ENCODE measurements at regions not wholly inside any gene's neighbourhood (a gene's known extent, or its start where the extent isn't known, plus 50 kb on each side); places are given as distances from the start of the nearest gene placed in this dataset.

DNA sequence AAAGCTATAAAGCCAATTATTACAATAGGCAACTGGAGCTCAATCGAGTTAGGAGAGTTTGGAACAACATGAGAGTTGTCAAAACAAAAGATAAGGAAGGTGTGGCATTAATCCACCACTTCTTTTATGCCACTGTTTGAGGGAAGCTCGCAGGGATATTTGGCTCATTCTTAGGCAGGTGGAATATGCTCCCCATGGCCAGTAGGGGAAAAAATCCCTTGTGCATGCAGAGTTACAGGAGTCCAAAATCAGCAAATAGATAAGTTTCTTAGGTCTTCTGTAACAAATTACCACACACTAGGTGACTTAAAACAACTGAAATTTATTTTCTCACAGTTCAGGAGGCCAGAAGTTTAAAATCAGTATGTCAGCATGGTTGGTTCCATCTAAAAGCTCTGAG, 135.4 kb upstream of the SYNPR start:
- BruUV-seq (replicated peaks) = no TSS peak
- Histone ChIP-seq H3K9me3 (ENCODE audit: control insufficient read depth, insufficient read depth, low read depth, low read length) (no peaks in the 10 kb centered on the region), H3K4me1 (ENCODE audit: control insufficient read depth, insufficient read depth, low read length) (no peaks in the 10 kb centered on the region), H3K27me3 (ENCODE audit: control insufficient read depth, insufficient read depth, low read length) (no peaks in the 10 kb centered on the region), H3K27ac (ENCODE audit: low read length) (no peak overlapping the region), H3K36me3 (ENCODE audit: control insufficient read depth, insufficient read depth, low read length) (no peaks in the 10 kb centered on the region), H3K4me3 (ENCODE audit: low read depth in 2 of 2, low read length in 2 of 2) (no peak overlapping the region)
- in situ Hi-C loops (cut with HindIII; ENCODE audit: low pct_unique_long_range_greater_than_20kb, low sequenced_read_pairs) = no loop called here
- no peak for ATAC-seq
- ChIA-PET CTCF (no interaction called here), POLR2A (no interaction called here)
- intact Hi-C loops (cut with micrococcal nuclease; ENCODE audit: unreplicated experiment) = no loop called here
- no peak for DNase-seq (ENCODE audit: low read depth, low spot score)
- TF ChIP-seq, protein P1, sequence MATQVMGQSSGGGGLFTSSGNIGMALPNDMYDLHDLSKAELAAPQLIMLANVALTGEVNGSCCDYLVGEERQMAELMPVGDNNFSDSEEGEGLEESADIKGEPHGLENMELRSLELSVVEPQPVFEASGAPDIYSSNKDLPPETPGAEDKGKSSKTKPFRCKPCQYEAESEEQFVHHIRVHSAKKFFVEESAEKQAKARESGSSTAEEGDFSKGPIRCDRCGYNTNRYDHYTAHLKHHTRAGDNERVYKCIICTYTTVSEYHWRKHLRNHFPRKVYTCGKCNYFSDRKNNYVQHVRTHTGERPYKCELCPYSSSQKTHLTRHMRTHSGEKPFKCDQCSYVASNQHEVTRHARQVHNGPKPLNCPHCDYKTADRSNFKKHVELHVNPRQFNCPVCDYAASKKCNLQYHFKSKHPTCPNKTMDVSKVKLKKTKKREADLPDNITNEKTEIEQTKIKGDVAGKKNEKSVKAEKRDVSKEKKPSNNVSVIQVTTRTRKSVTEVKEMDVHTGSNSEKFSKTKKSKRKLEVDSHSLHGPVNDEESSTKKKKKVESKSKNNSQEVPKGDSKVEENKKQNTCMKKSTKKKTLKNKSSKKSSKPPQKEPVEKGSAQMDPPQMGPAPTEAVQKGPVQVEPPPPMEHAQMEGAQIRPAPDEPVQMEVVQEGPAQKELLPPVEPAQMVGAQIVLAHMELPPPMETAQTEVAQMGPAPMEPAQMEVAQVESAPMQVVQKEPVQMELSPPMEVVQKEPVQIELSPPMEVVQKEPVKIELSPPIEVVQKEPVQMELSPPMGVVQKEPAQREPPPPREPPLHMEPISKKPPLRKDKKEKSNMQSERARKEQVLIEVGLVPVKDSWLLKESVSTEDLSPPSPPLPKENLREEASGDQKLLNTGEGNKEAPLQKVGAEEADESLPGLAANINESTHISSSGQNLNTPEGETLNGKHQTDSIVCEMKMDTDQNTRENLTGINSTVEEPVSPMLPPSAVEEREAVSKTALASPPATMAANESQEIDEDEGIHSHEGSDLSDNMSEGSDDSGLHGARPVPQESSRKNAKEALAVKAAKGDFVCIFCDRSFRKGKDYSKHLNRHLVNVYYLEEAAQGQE (IDR thresholded peaks at IDR 0.05; ENCODE audit: insufficient read depth in 1 of 2, low read depth in 2 of 2, low read length in 1 of 2) = no peak
- TF ChIP-seq, protein P2, sequence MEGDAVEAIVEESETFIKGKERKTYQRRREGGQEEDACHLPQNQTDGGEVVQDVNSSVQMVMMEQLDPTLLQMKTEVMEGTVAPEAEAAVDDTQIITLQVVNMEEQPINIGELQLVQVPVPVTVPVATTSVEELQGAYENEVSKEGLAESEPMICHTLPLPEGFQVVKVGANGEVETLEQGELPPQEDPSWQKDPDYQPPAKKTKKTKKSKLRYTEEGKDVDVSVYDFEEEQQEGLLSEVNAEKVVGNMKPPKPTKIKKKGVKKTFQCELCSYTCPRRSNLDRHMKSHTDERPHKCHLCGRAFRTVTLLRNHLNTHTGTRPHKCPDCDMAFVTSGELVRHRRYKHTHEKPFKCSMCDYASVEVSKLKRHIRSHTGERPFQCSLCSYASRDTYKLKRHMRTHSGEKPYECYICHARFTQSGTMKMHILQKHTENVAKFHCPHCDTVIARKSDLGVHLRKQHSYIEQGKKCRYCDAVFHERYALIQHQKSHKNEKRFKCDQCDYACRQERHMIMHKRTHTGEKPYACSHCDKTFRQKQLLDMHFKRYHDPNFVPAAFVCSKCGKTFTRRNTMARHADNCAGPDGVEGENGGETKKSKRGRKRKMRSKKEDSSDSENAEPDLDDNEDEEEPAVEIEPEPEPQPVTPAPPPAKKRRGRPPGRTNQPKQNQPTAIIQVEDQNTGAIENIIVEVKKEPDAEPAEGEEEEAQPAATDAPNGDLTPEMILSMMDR (IDR thresholded peaks at IDR 0.05) = no peak; the same call in 1 of the 2 replicates
- TF ChIP-seq TCF7L2 (IDR thresholded peaks at IDR 0.05; ENCODE audit: low read depth, low read length) = no peak
- no peak for TF ChIP-seq POLR2AphosphoS5 (IDR thresholded peaks at IDR 0.05; ENCODE audit: low read depth, low read length)
- no peak for TF ChIP-seq SIN3A (IDR thresholded peaks at IDR 0.05; ENCODE audit: borderline replicate concordance, insufficient read depth, low read depth, low read length)

DNA sequence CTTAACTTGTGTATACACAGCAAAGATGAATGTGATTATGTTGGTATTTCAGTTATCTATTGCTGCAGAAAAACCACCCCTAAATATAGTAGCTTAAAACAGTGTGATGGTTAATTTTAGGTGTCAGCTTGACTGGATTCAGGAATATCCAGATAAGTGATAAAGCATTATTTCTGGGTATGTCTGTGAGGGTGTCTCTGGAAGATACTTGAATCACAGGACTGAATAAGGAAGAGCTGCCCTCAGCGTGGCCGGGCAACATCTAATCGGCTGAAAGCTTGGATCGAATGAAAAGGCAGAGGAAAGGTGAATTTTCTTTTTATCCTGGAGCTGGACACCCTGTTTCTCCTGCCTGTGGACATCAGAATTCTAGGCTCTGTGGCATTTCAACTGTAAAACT, 132.0 kb upstream of the SYNPR start:
- Histone ChIP-seq H3K4me3 (ENCODE audit: low read depth in 2 of 2, low read length in 2 of 2) (no peak overlapping the region), H3K4me1 (ENCODE audit: control insufficient read depth, insufficient read depth, low read length) (no peaks in the 10 kb centered on the region), H3K36me3 (ENCODE audit: control insufficient read depth, insufficient read depth, low read length) (no peaks in the 10 kb centered on the region), H3K27ac (ENCODE audit: low read length) (no peak overlapping the region), H3K27me3 (ENCODE audit: control insufficient read depth, insufficient read depth, low read length) (no peaks in the 10 kb centered on the region), H3K9me3 (ENCODE audit: control insufficient read depth, insufficient read depth, low read depth, low read length) (no peaks in the 10 kb centered on the region)
- BruUV-seq (replicated peaks) = no TSS peak
- ATAC-seq (no peak), DNase-seq (ENCODE audit: low read depth, low spot score) (no peak)
- ChIA-PET POLR2A (no interaction called here), CTCF (no interaction called here)
- TF ChIP-seq TCF7L2 (IDR thresholded peaks at IDR 0.05; ENCODE audit: low read depth, low read length) = no peak
- intact Hi-C loops (cut with micrococcal nuclease; ENCODE audit: unreplicated experiment) = no loop called here
- in situ Hi-C loops (cut with HindIII; ENCODE audit: low pct_unique_long_range_greater_than_20kb, low sequenced_read_pairs) = no loop called here

DNA sequence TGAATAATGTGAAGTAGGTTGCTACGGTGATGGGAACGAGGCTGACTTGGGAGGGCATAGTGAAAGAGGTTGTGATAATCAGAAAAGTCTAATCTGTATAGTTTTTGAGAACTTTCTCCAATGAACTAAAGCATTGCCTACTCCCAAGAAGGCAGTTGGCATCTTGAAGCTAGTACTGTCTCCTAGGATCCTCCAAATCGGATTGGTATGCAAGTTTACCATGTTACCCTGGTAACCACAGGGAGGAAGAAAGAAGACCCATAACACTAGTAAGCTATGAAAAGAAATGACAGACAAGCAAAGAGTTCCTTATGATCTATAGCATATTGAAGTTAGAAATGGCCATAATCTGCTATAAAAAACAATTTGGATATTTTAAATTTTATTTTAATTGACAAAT, 127.2 kb upstream of the SYNPR start:
- Histone ChIP-seq H3K9me3 (ENCODE audit: control insufficient read depth, insufficient read depth, low read depth, low read length) (no peaks in the 10 kb centered on the region), H3K27me3 (ENCODE audit: control insufficient read depth, insufficient read depth, low read length) (no peaks in the 10 kb centered on the region), H3K27ac (ENCODE audit: low read length) (no peak overlapping the region), H3K4me3 (ENCODE audit: low read depth in 2 of 2, low read length in 2 of 2) (no peak overlapping the region), H3K4me1 (ENCODE audit: control insufficient read depth, insufficient read depth, low read length) (no peaks in the 10 kb centered on the region), H3K36me3 (ENCODE audit: control insufficient read depth, insufficient read depth, low read length) (no peaks in the 10 kb centered on the region)
- no TSS peak for BruUV-seq (replicated peaks)
- in situ Hi-C loops (cut with HindIII; ENCODE audit: low pct_unique_long_range_greater_than_20kb, low sequenced_read_pairs) (no loop called here), intact Hi-C loops (cut with micrococcal nuclease; ENCODE audit: unreplicated experiment) (no loop called here)
- DNase-seq (ENCODE audit: low read depth, low spot score) (no peak), ATAC-seq (no peak)
- POLR2A ChIA-PET = no interaction called here
- CTCF ChIA-PET = no interaction called here
- TF ChIP-seq, protein P2 (IDR thresholded peaks at IDR 0.05) = no peak
- no peak for TF ChIP-seq SIN3A (IDR thresholded peaks at IDR 0.05; ENCODE audit: borderline replicate concordance, insufficient read depth, low read depth, low read length)
- no peak for TF ChIP-seq TCF7L2 (IDR thresholded peaks at IDR 0.05; ENCODE audit: low read depth, low read length)
- TF ChIP-seq, protein P1 (IDR thresholded peaks at IDR 0.05; ENCODE audit: insufficient read depth in 1 of 2, low read depth in 2 of 2, low read length in 1 of 2) = no peak
- no peak for TF ChIP-seq POLR2AphosphoS5 (IDR thresholded peaks at IDR 0.05; ENCODE audit: low read depth, low read length)

Measured in Panc1 (cell line).